ENCODE measurements at regions not wholly inside any gene's neighbourhood (a gene's known extent, or its start where the extent isn't known, plus 50 kb on each side); places are given as distances from the start of the nearest gene placed in this dataset.

- H3K4me3 ChIP-seq = no peak overlapping the region
- H3K4me1 ChIP-seq = peaks cover 8% of the 10 kb centered on the region
- TF ChIP-seq, protein P1, sequence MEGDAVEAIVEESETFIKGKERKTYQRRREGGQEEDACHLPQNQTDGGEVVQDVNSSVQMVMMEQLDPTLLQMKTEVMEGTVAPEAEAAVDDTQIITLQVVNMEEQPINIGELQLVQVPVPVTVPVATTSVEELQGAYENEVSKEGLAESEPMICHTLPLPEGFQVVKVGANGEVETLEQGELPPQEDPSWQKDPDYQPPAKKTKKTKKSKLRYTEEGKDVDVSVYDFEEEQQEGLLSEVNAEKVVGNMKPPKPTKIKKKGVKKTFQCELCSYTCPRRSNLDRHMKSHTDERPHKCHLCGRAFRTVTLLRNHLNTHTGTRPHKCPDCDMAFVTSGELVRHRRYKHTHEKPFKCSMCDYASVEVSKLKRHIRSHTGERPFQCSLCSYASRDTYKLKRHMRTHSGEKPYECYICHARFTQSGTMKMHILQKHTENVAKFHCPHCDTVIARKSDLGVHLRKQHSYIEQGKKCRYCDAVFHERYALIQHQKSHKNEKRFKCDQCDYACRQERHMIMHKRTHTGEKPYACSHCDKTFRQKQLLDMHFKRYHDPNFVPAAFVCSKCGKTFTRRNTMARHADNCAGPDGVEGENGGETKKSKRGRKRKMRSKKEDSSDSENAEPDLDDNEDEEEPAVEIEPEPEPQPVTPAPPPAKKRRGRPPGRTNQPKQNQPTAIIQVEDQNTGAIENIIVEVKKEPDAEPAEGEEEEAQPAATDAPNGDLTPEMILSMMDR (IDR thresholded peaks at IDR 0.05; ENCODE audit: borderline replicate concordance) = no peak
- intact Hi-C loops (cut with micrococcal nuclease) = no loop called here
- H3K27me3 ChIP-seq (ENCODE audit: low read depth) = no peaks in the 10 kb centered on the region
- no peaks in the 10 kb centered on the region for H3K36me3 ChIP-seq
- no peak for DNase-seq
- H3K27ac ChIP-seq (replicated peaks) = no peak overlapping the region
- no peaks in the 10 kb centered on the region for H3K9me3 ChIP-seq (replicated peaks)
Measured at GRCh38 chr10:57959318-57960006, 308.2 kb downstream of the IPMK start.

- Histone ChIP-seq H3K4me3 (no peak overlapping the region), H3K27me3 (ENCODE audit: low read depth) (no peaks in the 10 kb centered on the region), H3K36me3 (no peaks in the 10 kb centered on the region), H3K4me1 (no peaks in the 10 kb centered on the region), H3K9me3 (replicated peaks) (no peaks in the 10 kb centered on the region), H3K27ac (replicated peaks) (no peak overlapping the region)
- DNase-seq = no peak
- TF ChIP-seq, protein P1 (IDR thresholded peaks at IDR 0.05; ENCODE audit: borderline replicate concordance) = no peak
- intact Hi-C loops (cut with micrococcal nuclease) = no loop called here
Measured at GRCh38 chr10:57955076-57955475, 312.6 kb downstream of the IPMK start.

GRCh38 chr10:57952741-57953140, 315.0 kb downstream of the IPMK start:
- TF ChIP-seq, protein P1 (IDR thresholded peaks at IDR 0.05; ENCODE audit: borderline replicate concordance) = no peak
- H3K4me3 ChIP-seq = no peak overlapping the region
- H3K9me3 ChIP-seq (replicated peaks) = no peaks in the 10 kb centered on the region

GRCh38 chr10:57950442-57950974, 317.2 kb downstream of the IPMK start:
- no peak for DNase-seq
- Histone ChIP-seq H3K27ac (replicated peaks) (no peak overlapping the region), H3K27me3 (ENCODE audit: low read depth) (no peaks in the 10 kb centered on the region), H3K9me3 (replicated peaks) (no peaks in the 10 kb centered on the region), H3K36me3 (no peaks in the 10 kb centered on the region), H3K4me3 (no peak overlapping the region), H3K4me1 (no peaks in the 10 kb centered on the region)
- TF ChIP-seq, protein P1 (IDR thresholded peaks at IDR 0.05; ENCODE audit: borderline replicate concordance) = no peak
- intact Hi-C loops (cut with micrococcal nuclease) = no loop called here

More at GRCh38 chr10:57952741-57953140, 315.0 kb downstream of the IPMK start:
- DNase-seq = no peak
- H3K27me3 ChIP-seq (ENCODE audit: low read depth) = no peaks in the 10 kb centered on the region
- no peak overlapping the region for H3K27ac ChIP-seq (replicated peaks)
- no peaks in the 10 kb centered on the region for H3K36me3 ChIP-seq
- H3K4me1 ChIP-seq = no peaks in the 10 kb centered on the region
- intact Hi-C loops (cut with micrococcal nuclease) = no loop called here

GRCh38 chr10:57948796-57949195, 318.9 kb downstream of the IPMK start:
- Histone ChIP-seq H3K4me1 (no peaks in the 10 kb centered on the region), H3K27ac (replicated peaks) (no peak overlapping the region), H3K36me3 (no peaks in the 10 kb centered on the region), H3K4me3 (no peak overlapping the region), H3K9me3 (replicated peaks) (no peaks in the 10 kb centered on the region), H3K27me3 (ENCODE audit: low read depth) (no peaks in the 10 kb centered on the region)
- intact Hi-C loops (cut with micrococcal nuclease) = no loop called here
- no peak for DNase-seq
- TF ChIP-seq, protein P1 (IDR thresholded peaks at IDR 0.05; ENCODE audit: borderline replicate concordance) = no peak

Data from left ventricle myocardium inferior (tissue), 1 donor.